ENCODE measurements at regions not wholly inside any gene's neighbourhood (a gene's known extent, or its start where the extent isn't known, plus 50 kb on each side); places are given as distances from the start of the nearest gene placed in this dataset.

- no peak overlapping the region for H3K4me3 ChIP-seq (ENCODE audit: insufficient read depth, low read length)
- DNase-seq (ENCODE audit: insufficient read length, low spot score, missing footprints) = no peak
- no peak overlapping the region for H3K27ac ChIP-seq (ENCODE audit: low read depth, low read length)
- H3K9me3 ChIP-seq (ENCODE audit: low read depth, low read length) = no peaks in the 10 kb centered on the region
- no peak for TF ChIP-seq CTCF (IDR thresholded peaks at IDR 0.05; ENCODE audit: extremely low read depth, low read depth, low read length)
- no peak overlapping the region for H3K4me2 ChIP-seq (ENCODE audit: insufficient read depth, low read length)
- no peaks in the 10 kb centered on the region for H3K79me2 ChIP-seq (ENCODE audit: insufficient read depth, low read length)
- no peaks in the 10 kb centered on the region for H3K4me1 ChIP-seq (ENCODE audit: insufficient read depth, low read length)
- H3K27me3 ChIP-seq (ENCODE audit: insufficient read depth, low read length) = no peaks in the 10 kb centered on the region
- no peak overlapping the region for H2AFZ ChIP-seq (ENCODE audit: low read length)
- H4K20me1 ChIP-seq (ENCODE audit: insufficient read depth, low read length) = no peaks in the 10 kb centered on the region
- H3K36me3 ChIP-seq (ENCODE audit: insufficient read depth, low read length) = no peaks in the 10 kb centered on the region
These were observed 1487.0 kb upstream of the SLC10A2 start for GRCh38 chr13:104553186-104553585.

GRCh38 chr13:104534847-104535246 is 1468.6 kb upstream of the SLC10A2 start:
- no peak overlapping the region for H3K27ac ChIP-seq (ENCODE audit: low read depth, low read length)
- H4K20me1 ChIP-seq (ENCODE audit: insufficient read depth, low read length) = no peaks in the 10 kb centered on the region
- no peak for TF ChIP-seq CTCF (IDR thresholded peaks at IDR 0.05; ENCODE audit: extremely low read depth, low read depth, low read length)
- H3K4me2 ChIP-seq (ENCODE audit: insufficient read depth, low read length) = no peak overlapping the region
- H3K27me3 ChIP-seq (ENCODE audit: insufficient read depth, low read length) = no peaks in the 10 kb centered on the region
- DNase-seq (ENCODE audit: insufficient read length, low spot score, missing footprints) = no peak
- H2AFZ ChIP-seq (ENCODE audit: low read length) = no peak overlapping the region
- no peaks in the 10 kb centered on the region for H3K79me2 ChIP-seq (ENCODE audit: insufficient read depth, low read length)
- no peaks in the 10 kb centered on the region for H3K9me3 ChIP-seq (ENCODE audit: low read depth, low read length)
- no peaks in the 10 kb centered on the region for H3K36me3 ChIP-seq (ENCODE audit: insufficient read depth, low read length)
- no peak overlapping the region for H3K4me3 ChIP-seq (ENCODE audit: insufficient read depth, low read length)
- no peaks in the 10 kb centered on the region for H3K4me1 ChIP-seq (ENCODE audit: insufficient read depth, low read length)

DNA sequence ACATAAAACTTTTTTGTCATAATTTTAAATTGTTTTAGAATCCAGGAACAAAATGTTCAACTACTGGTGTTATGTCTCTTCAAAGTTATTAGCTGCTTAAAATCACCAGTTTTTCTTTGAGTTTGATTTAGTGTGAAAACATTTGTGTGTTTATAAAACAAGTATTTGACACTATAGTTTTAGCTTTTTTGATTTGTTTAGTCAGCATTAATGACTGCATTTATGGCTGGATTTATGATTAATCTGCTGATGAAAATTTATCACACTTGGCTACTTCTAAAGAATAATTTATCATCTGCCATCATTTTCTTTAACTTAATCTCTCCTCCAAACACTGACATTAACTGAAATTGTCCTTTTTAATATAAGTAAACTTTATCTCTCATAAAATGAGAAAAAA is 1465.9 kb upstream of the SLC10A2 start:
- Histone ChIP-seq H3K27ac (ENCODE audit: low read depth, low read length) (no peak overlapping the region), H3K4me1 (ENCODE audit: insufficient read depth, low read length) (no peaks in the 10 kb centered on the region), H3K4me2 (ENCODE audit: insufficient read depth, low read length) (no peak overlapping the region), H3K79me2 (ENCODE audit: insufficient read depth, low read length) (no peaks in the 10 kb centered on the region), H4K20me1 (ENCODE audit: insufficient read depth, low read length) (no peaks in the 10 kb centered on the region), H2AFZ (ENCODE audit: low read length) (no peak overlapping the region), H3K27me3 (ENCODE audit: insufficient read depth, low read length) (no peaks in the 10 kb centered on the region), H3K9me3 (ENCODE audit: low read depth, low read length) (no peaks in the 10 kb centered on the region), H3K36me3 (ENCODE audit: insufficient read depth, low read length) (no peaks in the 10 kb centered on the region), H3K4me3 (ENCODE audit: insufficient read depth, low read length) (no peak overlapping the region)
- TF ChIP-seq CTCF (IDR thresholded peaks at IDR 0.05; ENCODE audit: extremely low read depth, low read depth, low read length) = no peak
- no peak for DNase-seq (ENCODE audit: insufficient read length, low spot score, missing footprints)

GRCh38 chr13:104530741-104531140 is 1464.5 kb upstream of the SLC10A2 start:
- H3K4me1 ChIP-seq (ENCODE audit: insufficient read depth, low read length) = no peaks in the 10 kb centered on the region
- no peak for TF ChIP-seq CTCF (IDR thresholded peaks at IDR 0.05; ENCODE audit: extremely low read depth, low read depth, low read length)
- no peaks in the 10 kb centered on the region for H3K27me3 ChIP-seq (ENCODE audit: insufficient read depth, low read length)
- H2AFZ ChIP-seq (ENCODE audit: low read length) = no peak overlapping the region
- no peak overlapping the region for H3K4me3 ChIP-seq (ENCODE audit: insufficient read depth, low read length)
- no peak for DNase-seq (ENCODE audit: insufficient read length, low spot score, missing footprints)
- H3K36me3 ChIP-seq (ENCODE audit: insufficient read depth, low read length) = no peaks in the 10 kb centered on the region
- H3K27ac ChIP-seq (ENCODE audit: low read depth, low read length) = no peak overlapping the region
- no peaks in the 10 kb centered on the region for H3K79me2 ChIP-seq (ENCODE audit: insufficient read depth, low read length)
- H3K4me2 ChIP-seq (ENCODE audit: insufficient read depth, low read length) = no peak overlapping the region
- H3K9me3 ChIP-seq (ENCODE audit: low read depth, low read length) = no peaks in the 10 kb centered on the region
- no peaks in the 10 kb centered on the region for H4K20me1 ChIP-seq (ENCODE audit: insufficient read depth, low read length)

Measured in osteoblast (primary cell).